GM18907 (cell line): ENCODE measurements at regions not wholly inside any gene's neighbourhood (a gene's known extent, or its start where the extent isn't known, plus 50 kb on each side); places are given as distances from the start of the nearest gene placed in this dataset.

Experiments used
- ATAC-seq: cut with Tn5 transposase; IDR thresholded peaks from one replicate; pipeline ENCODE4 v1.9.1; 2021; ENCODE audit warnings: mild to moderate bottlenecking, moderate library complexity; ENCODE audit not compliant: unreplicated experiment

DNA sequence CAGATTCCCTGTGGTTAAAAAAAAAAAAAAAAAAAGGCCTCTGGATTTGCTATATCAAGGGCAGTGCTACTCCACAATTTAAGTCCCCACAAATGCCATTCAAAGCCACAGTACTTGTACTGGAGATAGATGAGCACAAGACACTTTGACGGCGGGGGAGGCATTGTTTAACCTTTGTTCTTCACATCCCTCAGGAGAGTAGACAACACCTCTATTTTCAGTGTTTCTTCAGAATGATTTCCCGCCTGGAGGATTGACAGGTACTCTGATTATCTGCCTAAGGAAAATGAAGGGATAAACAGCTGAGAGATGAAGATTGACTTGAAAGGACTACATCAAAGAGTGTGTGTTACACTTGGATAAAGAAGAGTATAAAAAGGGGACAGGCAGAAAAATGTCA is 58.7 kb downstream of the OTOL1 start:
- ATAC-seq = no peak

DNA sequence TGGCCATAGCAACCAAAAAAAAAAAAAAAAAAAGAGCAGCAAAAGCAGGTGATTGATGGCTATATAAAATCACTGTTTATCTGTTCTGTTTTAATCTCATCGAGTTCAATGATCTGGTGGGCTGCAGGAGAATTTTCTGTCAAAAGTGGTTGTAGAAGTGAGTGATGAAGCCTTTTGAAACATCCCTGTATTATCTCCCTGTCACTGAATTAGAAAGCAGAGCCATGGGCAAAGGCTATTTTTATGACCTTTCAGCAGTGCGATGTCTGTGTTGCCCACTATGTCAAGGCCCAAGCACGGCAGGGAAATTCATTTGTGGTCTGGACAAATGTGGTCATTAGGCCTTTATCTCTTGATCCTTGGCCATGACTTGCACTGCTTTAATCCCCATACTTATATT is 59.9 kb downstream of the OTOL1 start:
- ATAC-seq = no peak

DNA sequence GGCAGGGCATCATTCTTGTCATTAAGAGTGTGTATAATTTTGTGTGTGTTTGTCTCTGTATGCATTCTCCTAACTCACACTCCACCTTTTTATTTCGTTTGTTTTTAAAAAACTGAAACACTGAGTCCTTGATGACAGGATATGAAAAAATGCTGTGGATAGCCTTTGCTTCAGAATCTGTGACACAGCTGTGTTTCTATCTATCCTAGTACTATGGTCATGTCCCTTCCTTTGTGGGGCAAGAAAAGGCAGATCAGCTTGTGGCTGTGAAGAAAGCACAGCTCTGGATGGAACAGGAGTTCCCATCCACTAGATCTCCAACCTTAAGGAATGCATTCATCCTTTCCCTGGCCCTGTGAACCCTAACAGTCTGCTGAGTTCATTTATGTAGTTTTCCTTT is 60.3 kb downstream of the OTOL1 start:
- no peak for ATAC-seq

DNA sequence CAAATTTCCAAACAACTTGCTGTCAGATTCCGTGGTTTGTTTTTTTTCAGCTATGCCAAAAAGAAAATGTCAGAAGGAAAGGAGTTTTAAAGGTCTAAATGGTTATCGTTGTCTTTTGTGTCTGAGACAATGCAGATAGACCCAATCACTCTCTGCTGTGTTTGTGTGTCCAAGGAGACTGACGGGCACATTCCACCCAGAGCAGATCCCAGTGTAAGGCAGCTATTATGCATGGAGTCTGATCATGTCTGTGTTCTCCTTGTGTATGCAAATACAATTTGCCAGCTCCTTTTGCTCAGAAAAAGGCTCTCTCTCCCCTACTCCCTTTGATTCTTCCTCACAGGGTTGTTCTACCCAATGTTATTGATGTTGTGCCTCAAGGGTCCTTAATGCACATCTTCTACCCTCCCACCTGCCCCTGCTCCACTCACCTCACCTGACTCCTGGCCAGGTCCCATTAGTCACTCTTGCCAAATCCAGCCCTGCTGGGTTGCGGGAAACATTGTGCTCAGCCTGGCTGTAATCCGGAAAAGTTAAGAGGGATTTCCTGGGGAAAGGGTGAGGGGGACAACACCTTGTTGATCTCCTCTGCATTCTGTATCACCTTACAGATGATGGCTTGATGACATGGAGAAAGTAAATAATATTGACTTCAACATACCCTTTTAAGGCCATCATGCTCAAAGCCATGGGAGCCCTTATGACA is 61.0 kb downstream of the OTOL1 start:
- ATAC-seq = no peak

DNA sequence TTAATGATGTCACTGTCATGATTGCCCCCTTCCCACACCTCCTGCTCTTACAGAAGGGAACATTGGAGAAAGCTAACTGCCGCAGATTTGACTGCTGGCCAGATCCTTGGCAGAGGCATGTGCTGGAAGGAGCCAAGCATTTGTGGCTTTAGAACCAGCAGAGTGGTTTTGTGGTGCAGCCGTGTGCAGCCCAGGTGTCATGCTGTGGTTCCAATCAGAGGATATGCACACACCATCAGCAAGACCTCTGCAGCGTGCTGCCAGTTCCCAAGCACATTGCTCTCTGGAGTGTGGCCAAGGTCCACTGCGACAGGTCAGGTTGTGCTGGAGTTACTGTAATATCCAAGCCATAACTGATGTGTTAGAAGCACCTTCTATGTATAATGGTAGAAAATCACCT is 61.6 kb downstream of the OTOL1 start:
- ATAC-seq = no peak

DNA sequence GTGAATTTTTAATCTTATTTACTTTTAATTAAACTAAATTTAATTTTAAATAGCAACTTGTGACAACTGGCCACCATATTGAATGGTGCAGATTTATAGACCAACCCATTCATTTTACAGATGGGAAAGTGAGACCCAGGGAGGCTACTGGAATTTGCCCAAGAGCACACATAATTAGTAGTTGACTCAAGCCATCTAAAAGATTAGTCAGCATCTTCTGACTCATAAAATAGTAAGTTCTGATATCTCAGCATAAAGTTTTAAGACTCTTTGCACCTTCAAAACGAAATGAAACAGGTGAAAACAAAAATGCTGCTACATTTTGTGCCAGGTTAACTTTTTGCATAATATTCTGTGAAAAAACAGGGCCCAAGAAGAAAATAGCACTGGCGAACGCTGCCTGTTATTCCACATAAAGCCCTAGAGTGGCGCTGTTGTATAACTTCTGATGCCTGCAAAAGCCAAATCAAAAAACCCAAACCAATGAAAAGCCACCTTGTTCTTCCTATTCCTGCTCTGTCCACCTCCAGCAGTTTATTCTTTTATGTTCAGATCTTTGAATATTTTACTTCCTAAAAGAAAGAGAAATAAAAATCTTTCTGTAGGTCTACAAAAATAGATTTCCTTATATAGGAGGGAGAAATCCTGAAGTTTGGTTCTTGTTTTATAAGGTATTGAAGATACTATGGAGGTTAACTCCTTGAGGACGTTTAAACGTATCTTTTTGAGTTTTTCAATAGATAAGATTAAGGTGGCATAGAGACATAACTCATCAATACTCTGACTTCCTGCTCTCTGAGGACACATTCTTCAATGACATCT is 62.8 kb downstream of the OTOL1 start:
- no peak for ATAC-seq

DNA sequence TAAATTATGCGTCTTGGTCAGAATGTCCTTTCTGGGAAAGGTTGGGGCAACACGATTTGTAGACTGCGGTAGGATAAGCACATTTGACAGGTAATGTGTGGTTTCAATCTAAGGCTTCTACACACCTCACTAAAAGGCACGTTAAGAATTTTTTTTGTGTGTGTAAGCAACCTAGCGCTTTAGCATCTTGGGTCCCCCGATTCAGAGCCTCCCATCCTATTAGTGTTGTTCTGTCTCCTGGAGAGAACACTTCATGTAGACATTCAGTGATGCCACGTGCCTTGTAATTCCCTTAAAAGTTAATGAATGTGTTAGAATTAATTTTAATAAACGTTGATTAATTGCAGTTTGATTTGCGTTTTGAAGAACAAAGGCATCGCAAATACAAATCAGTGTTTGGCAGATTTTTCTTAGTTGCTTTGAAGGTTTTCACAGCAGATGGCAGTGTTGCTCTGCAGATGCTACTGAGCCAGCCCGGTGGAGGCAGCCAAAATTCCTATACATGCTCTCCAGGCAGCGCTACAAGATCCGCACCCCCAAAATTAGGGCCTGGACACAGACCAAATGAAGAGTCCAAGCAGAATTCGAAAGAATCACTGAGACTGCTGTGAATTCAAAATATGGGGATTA is 63.5 kb downstream of the OTOL1 start:
- ATAC-seq = peak; percentile 61

DNA sequence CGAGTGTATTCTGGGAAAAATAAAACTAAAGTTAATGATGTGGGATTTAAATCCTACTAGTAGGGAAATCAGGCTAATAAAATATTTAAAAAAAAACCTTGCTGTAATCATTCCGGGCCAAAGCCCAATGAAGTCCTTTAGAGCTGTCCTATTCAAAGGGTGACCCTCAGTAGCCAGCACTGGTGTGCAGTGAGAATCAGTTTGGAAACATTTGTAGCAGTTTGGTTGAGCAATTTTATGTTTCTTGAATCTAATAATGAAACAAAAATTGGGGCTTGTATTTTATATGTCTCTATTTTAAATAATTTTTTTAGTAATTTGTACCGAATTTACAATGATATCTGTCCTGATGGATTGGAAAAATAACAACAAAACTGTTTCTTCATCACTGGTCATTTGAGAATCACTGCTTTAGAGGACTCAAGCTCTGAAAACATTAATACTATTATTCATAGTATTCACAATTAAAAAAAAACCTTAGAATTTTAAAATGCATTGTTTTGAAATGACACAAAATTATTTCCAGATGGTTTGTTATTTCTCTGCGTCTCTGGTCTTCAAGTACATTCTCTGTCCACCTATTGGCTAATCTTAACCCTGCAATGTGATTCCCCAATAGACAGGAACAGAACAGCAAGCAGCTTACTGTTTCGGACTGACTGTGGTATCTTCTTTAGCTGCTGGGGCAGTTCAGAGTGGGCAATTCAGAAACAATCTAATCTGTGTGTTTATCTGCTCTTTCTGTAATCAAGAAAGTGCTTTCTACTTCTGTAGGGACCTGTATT is 71.2 kb downstream of the OTOL1 start:
- ATAC-seq = no peak

DNA sequence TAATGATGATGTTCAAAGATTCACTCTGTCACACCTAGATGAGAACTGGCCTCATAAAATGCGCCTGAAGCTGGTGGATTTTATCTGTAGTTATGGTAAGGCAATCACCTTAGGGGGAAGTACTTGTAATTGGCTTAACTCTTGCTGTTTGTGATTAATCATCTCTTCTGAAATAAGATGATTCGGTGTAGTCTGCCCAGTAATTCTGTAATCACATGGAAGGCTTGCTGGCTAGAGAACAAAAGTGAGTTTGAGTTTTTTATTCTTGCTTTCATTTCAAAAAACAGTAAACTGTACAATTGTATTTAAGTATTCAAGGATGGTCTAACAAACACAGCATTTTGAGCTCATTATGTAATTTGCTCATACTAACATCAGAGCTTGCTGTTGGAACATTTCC is 72.1 kb downstream of the OTOL1 start:
- ATAC-seq = no peak

DNA sequence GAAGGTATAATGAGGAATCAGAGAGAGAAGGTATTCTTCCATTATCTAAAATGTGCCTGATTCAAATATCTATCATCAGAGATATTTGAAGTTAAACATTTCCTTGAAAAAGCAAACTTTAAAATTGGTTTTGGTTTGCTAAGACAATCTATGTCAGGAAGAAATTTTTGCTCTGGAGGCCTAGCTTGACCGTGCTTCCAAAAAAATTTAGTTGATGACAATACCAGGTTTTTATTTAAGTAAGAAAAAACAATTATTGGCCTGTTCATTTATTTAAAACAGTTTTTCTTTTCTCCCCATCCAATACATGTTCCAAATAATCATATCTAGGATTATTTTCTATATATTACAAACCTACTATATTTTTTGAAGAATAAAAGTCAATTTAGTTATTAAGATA is 75.3 kb downstream of the OTOL1 start:
- no peak for ATAC-seq

DNA sequence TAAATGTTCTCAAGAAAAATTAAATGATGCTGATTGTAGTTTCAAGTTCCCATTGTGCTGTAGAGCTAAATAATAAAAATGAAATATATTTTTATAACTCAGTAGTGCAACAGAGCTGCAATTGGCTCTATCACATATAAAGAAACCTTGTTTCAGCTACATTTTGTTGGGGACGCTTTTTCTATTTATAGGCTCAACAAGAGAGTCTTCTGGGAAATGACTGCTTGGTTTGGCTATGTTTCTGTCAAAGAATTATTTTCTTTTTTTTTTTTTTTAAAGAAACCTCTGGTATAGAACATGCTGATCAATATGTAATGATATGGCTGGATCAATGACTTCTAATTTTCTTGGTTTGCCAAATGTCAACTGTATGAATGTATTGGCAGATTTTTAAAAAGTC is 76.5 kb downstream of the OTOL1 start:
- ATAC-seq = no peak

DNA sequence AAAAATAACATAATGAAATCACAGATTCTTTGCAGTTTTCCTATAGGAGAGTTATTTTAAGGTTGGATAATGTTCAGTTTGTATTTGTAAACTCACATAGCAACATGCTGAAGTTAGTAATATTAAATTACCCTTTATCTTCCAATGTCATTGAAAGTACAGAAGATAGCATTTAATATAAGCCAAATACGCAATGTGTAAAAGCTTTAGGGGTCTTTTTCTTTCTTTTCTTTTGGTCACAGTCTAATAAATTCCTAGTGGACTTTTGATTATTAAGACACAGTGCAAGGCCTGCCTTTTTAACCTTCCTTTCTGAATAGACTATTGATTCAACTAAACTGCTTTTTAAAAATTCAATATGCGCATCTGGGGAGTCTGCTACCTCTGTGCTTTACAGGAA is 79.3 kb downstream of the OTOL1 start:
- ATAC-seq = no peak

DNA sequence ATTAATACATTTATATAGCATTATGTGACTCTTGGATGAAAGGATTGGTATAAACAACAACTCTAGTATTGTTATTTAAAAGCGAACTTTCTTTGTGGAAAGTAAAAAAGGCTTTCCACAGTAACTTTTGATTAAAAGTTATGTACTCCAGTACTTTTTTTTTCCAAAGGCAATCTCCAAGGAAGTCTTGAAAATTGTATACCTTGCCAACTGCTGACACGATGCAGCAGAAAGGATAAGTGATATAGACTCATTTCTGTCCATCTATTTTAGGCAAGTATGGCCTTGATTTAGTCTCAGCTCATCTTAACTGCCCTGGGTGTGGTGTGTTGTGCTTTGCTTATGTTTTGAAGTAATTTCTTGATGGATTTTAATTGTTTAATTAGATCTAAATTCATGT is 79.7 kb downstream of the OTOL1 start:
- no peak for ATAC-seq

DNA sequence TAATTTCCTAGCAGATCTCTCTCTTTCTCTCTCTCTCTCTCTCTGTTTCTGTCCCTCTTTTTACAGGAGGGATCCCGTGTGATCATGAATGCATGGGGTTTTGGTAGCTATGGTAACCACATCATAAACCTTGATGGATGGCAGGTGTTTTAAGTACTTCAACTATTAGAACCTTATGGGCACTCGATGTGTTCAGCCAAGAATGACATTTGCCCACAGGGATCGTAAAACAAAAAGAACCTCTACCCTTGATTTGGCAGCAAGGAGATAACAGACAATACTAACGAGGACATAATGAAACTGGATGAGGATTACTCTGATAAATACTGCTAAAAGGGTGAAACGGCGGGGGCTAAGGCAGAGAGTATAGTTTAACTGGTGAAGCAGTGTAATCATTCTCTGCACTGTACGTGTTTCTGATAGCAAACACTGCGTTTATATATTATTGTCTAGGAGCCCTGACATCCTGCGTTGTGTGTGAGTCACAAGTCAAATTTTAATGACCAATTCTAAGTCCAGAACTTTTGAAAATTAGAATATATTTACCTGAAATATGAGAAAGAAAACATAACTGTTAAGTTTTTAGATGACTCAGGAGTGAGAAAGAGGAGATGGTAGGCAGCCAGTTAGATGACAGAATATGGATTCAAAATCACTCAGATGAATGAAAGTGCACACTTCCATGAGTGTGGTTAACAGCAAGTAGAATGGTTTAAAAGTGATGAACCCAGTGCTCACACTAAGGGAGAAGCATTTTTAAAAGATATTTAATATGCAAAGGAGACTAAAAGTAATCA is 80.3 kb downstream of the OTOL1 start:
- no peak for ATAC-seq

DNA sequence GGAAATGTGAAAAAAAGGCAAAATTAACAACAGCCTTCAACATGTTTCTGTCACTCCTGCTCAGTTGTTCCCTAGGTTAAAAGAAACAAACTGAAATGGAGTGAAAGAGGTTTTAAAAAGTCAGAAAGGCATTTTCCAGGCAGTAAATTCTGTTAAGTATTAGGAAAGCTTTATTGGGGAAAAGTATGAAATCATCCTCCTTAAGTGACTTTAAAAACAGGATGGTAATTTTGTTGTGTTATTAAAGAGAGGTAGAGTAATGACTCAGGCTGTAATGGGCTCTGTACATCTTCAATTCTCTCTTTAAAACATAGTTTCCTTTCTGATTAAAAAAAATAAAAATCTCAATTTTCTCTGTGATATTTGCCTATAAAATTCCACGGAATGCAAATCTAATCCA is 81.1 kb downstream of the OTOL1 start:
- ATAC-seq = no peak

DNA sequence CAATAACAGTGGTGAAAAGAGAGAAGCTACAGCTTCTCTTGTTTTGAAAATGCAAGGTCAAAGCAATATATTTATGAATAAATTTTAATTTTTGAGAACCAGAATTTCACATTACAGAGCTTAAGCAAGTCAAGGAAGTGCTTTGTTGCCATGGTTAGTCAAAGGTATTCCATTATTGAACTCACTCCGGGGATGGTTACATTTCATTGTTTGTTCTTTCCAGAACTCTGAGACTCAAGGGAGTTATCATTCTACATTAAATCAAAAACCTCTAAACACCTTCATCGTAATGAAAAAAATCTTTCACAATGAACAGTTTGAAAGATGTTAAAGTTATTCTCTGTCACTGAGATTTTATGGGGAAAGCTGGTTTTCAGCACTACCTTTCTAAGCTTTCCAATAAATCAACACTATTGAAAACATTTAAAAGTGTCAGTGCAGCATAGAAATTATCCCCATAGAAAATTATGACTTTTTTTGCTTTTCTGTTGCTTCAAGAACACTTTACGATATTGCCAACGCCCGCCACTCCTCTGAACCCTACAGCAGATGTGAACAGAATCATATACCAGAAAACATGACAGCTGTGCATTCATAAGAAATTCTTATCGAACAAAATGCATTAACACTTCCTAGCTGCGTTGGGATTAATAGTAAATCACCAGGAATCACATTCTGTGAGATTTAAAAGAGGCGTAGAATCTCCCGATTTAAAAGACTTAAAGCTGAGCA is 83.0 kb downstream of the OTOL1 start:
- ATAC-seq = no peak

DNA sequence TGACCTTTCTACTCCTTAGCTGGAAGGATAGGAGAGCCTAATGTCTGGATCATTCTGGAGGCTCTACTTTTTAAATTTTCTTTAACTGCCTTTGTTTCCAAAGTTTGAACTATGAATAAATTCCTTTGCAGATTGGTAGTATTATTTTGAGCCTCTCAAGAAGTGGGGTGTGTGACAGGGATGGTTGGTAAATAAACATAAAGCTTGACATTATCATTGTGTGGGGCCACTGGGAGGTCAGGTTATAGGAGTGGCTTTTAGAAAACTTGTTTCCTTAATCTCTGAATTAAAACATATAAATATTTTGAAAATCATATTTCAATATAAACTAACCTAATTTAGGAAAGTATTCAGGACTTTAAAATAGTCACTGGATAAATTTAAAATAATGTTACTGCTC is 89.3 kb downstream of the OTOL1 start:
- no peak for ATAC-seq

DNA sequence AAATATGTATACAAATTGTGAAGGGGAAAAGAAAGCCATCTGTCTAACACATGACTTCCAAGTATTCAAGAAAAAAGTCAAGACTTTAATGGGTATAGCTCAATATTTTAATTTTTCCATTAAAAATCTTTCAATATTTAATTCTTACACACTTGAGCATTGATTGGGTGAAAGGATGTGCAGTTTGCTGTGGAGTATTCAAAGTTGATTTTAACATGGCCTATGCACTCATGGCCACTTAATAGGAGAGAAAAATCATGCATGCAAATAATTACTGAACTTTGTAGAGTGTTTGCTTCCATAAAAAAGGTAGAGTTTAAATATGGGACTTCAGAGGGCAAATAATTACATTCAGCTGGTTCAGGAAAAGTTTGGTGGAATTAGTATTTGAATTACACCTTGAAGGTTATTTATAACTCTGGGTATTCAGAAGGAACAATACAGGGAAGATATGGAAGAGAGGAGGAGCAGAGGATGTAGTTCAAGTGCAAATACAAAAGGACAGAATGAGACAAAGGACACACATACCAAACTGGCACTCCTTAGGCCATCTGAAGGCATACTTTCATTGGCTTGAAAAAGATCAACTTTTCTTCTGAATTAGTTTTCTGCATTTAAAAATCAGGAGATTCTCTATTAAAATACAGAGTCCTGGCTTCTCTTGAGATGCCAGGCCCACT is 90.1 kb downstream of the OTOL1 start:
- no peak for ATAC-seq

DNA sequence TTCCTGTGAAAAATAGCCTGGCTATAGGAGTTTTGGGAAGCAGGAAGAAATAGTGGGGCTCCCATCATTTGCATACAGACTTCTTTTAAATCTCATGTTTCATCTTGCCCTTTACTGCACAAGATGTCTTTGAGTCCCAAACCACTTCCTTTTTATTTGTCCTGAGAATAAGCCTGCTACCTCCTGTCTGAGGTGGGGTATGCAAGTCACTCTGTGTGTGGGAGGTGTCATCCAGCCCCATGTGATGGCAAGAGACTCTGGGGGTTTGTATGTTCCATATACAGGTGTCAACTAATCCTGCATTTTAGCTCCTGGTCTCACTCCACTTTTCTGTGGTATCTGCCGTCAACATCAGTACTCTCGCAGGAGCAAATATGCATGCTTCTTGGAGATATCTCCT is 102.0 kb downstream of the OTOL1 start:
- no peak for ATAC-seq
